SK-N-SH (cell line): ENCODE measurements at regions not wholly inside any gene's neighbourhood (a gene's known extent, or its start where the extent isn't known, plus 50 kb on each side); places are given as distances from the start of the nearest gene placed in this dataset.

Experiments
- CTCF ChIA-PET: fragments of 300-600, 350-600 bp; formaldehyde crosslinking; extraction: SDS; loops from one replicate; lab custom pipeline; 2021; lab: Yijun Ruan, JAX
- POLR2A ChIA-PET: fragments of 350-600 bp; sonication (Branson Sonifier 250); formaldehyde crosslinking; extraction: SDS; loops from one replicate; lab custom pipeline; 2020; ENCODE audit warnings: antibody characterized with exemption, inconsistent platforms; lab: Yijun Ruan, JAX
- DNase-seq: peaks from one replicate; pipeline ENCODE4 v3.0.0; 2012
- H2AFZ ChIP-seq: fragments of 200-600 bp; sonication (generic); 2 replicates; pipeline ENCODE4 v1.8.1; 2016; ENCODE audit warnings: antibody characterized with exemption, mild to moderate bottlenecking, low read depth
- H3F3A ChIP-seq: fragments of 200-600 bp; sonication (generic); replicated peaks from 2 replicates; pipeline ENCODE3; 2016; ENCODE audit warnings: antibody characterized with exemption, mild to moderate bottlenecking; ENCODE audit not compliant: insufficient read depth
- H3K27ac ChIP-seq, 2 experiments: fragments of 200-500 bp in 1 of 2; fragments of 200-600 bp in 1 of 2; sonication (Bioruptor generic) in 1 of 2; sonication (generic), shearing (Covaris generic) in 1 of 2; 2 replicates each; pipeline versions ENCODE4 v1.5.1 to v1.6.1; 2014 to 2016; ENCODE audit warnings: low read depth in 2 of 2, inconsistent platforms in 1 of 2, low read length in 1 of 2, mild to moderate bottlenecking in 1 of 2, mixed read lengths in 1 of 2
- H3K27me3 ChIP-seq: fragments of 200-600 bp; sonication (generic), shearing (Covaris generic); 2 replicates; pipeline ENCODE4 v1.6.1; 2016; ENCODE audit warnings: mixed run types; ENCODE audit not compliant: insufficient read depth
- H3K36me3 ChIP-seq, 2 experiments: fragments of 200-500 bp in 1 of 2; fragments of 200-600 bp in 1 of 2; sonication (Bioruptor generic) in 1 of 2; sonication (generic) in 1 of 2; replicated peaks in 1 of 2; 2 replicates each; pipeline versions ENCODE3 to v1.5.1; 2014 to 2016; ENCODE audit warnings: low read length in 1 of 2, mild to moderate bottlenecking in 1 of 2; ENCODE audit not compliant: insufficient read depth in 2 of 2, control insufficient read depth in 1 of 2
- H3K4me1 ChIP-seq, 2 experiments: fragments of 200-500 bp in 1 of 2; fragments of 200-600 bp in 1 of 2; sonication (Bioruptor generic) in 1 of 2; sonication (generic), shearing (Covaris generic) in 1 of 2; 2 replicates each; pipeline versions ENCODE4 v1.5.1 to v1.6.1; 2014 to 2016; ENCODE audit warnings: low read depth in 1 of 2, low read length in 1 of 2, mixed run types in 1 of 2; ENCODE audit not compliant: insufficient read depth in 2 of 2, control insufficient read depth in 1 of 2
- H3K4me2 ChIP-seq: fragments of 200-600 bp; sonication (generic), shearing (Covaris generic); 2 replicates; pipeline ENCODE4 v1.6.1; 2017; ENCODE audit warnings: mixed run types
- H3K4me3 ChIP-seq, 2 experiments: fragments of 200-500 bp in 1 of 2; fragments of 200-600 bp in 1 of 2; sonication (Bioruptor generic) in 1 of 2; sonication (generic), shearing (Covaris generic) in 1 of 2; 2 replicates each; pipeline versions ENCODE4 v1.5.1 to v1.8.1; 2014 to 2016; ENCODE audit warnings: low read depth in 2 of 2, inconsistent platforms in 1 of 2, low read length in 1 of 2, mild to moderate bottlenecking in 1 of 2, mixed read lengths in 1 of 2, moderate library complexity in 1 of 2
- H3K79me2 ChIP-seq: fragments of 200-600 bp; sonication (generic); 2 replicates; pipeline ENCODE4 v1.8.1; 2017; ENCODE audit warnings: mild to moderate bottlenecking; ENCODE audit not compliant: insufficient read depth
- H3K9ac ChIP-seq: fragments of 200-600 bp; sonication (generic); 2 replicates; pipeline ENCODE4 v1.6.1; 2017; ENCODE audit warnings: mixed run types
- H3K9me2 ChIP-seq: fragments of 200-600 bp; sonication (generic); 2 replicates; pipeline ENCODE4 v1.6.1; 2017; ENCODE audit warnings: mixed run types
- H3K9me3 ChIP-seq: fragments of 200-600 bp; sonication (generic); 2 replicates; pipeline ENCODE4 v1.6.1; 2017; ENCODE audit warnings: mixed run types, mild to moderate bottlenecking, moderate library complexity
- H4K20me1 ChIP-seq: fragments of 200-600 bp; sonication (generic); 2 replicates; pipeline ENCODE4 v1.6.1; 2017; ENCODE audit warnings: mild to moderate bottlenecking, mixed run types; ENCODE audit not compliant: insufficient read depth
- EP300 ChIP-seq, 2 experiments: IDR thresholded peaks; 2 replicates each; pipeline versions ENCODE4 v1.4.0 to v1.6.1; 2012; ENCODE audit warnings: borderline replicate concordance in 1 of 2, low read depth in 1 of 2, low read length in 1 of 2
- FOSL2 ChIP-seq: IDR thresholded peaks from 2 replicates; pipeline ENCODE4 v1.4.0; 2012; ENCODE audit warnings: low read depth, mild to moderate bottlenecking, moderate library complexity, borderline replicate concordance
- MAX ChIP-seq: IDR thresholded peaks from 2 replicates; pipeline ENCODE4 v1.4.0; 2012; ENCODE audit warnings: low read depth
- MXI1 ChIP-seq: IDR thresholded peaks from 2 replicates; pipeline ENCODE4 v1.6.1; 2012; ENCODE audit warnings: mild to moderate bottlenecking, low read depth, low read length, improper control_type of control experiment
- NFIC ChIP-seq: IDR thresholded peaks from 2 replicates; pipeline ENCODE4 v1.4.0; 2012; ENCODE audit warnings: borderline replicate concordance
- POLR2AphosphoS5 ChIP-seq: IDR thresholded peaks from 2 replicates; pipeline ENCODE4 v1.6.1; 2012; ENCODE audit warnings: low read depth, low read length
- RAD21 ChIP-seq: IDR thresholded peaks from 2 replicates; pipeline ENCODE4 v1.6.1; 2012; ENCODE audit warnings: mild to moderate bottlenecking, low read length
- RCOR1 ChIP-seq: fragments of 150-350 bp; IDR thresholded peaks from 2 replicates; pipeline ENCODE4 v1.6.1; 2017; ENCODE audit warnings: antibody characterized with exemption, low read length
- SMC3 ChIP-seq: IDR thresholded peaks from 2 replicates; pipeline ENCODE4 v1.6.1; 2012; ENCODE audit warnings: low read depth, low read length, improper control_type of control experiment
- TCF12 ChIP-seq: IDR thresholded peaks from 2 replicates; pipeline ENCODE4 v1.4.0; 2012
- ZBTB33 ChIP-seq: IDR thresholded peaks from 2 replicates; pipeline ENCODE4 v1.4.0; 2012; ENCODE audit warnings: low read depth, borderline replicate concordance
- WGBS: methylation state at CpG from one replicate; pipeline ENCODE4 v1.1.6; 2017; ENCODE audit warnings: low lambda C conversion rate; 5-methylcytosine and 5-hydroxymethylcytosine counted together
- TF ChIP-seq, protein P1 (sequence below): fragments of 200-600 bp; sonication (generic); IDR thresholded peaks from 2 replicates; pipeline ENCODE4 v1.6.1; 2017; ENCODE audit warnings: antibody characterized with exemption, mild to moderate bottlenecking, moderate library complexity
- TF ChIP-seq, protein P2 (sequence below): IDR thresholded peaks from 2 replicates; pipeline ENCODE4 v1.4.0; 2012; ENCODE audit warnings: low read depth, borderline replicate concordance
- TF ChIP-seq, protein P3 (sequence below): IDR thresholded peaks from 2 replicates; pipeline ENCODE4; 2012
- TF ChIP-seq, protein P4 (sequence below): fragments of 150-350 bp; IDR thresholded peaks from 2 replicates; pipeline ENCODE4 v1.6.1; 2016; ENCODE audit warnings: mild to moderate bottlenecking, low read depth, low read length

- Histone ChIP-seq H3K36me3 (no peaks in the 10 kb centered on the region), H4K20me1 (no peaks in the 10 kb centered on the region), H2AFZ (no peak overlapping the region), H3K79me2 (no peaks in the 10 kb centered on the region), H3K4me2 (no peak overlapping the region), H3F3A (no peaks in the 10 kb centered on the region), H3K4me3 (no peak overlapping the region), H3K27ac (no peak overlapping the region), H3K4me1 (peaks cover 8 to 9% of the 10 kb centered on the region in 2 experiments; a peak in 2 of 4 replicates), H3K9ac (no peak overlapping the region), H3K9me2 (no peaks in the 10 kb centered on the region), H3K27me3 (no peaks in the 10 kb centered on the region), H3K9me3 (no peaks in the 10 kb centered on the region)
- ChIA-PET POLR2A (no interaction called here), CTCF (interaction anchor here (0.9 to 1.9 kb wide), 8 partner anchors 8 to 591 kb away, joined by 3 to 10 read pairs (median 3); no protein-coding TSS in a partner anchor)
- no peak for TF ChIP-seq POLR2AphosphoS5
- no peak for TF ChIP-seq ZBTB33
- no peak for DNase-seq
- 78% methylated on average over 3 of the region's 3 CpGs for WGBS
These were observed 301.2 kb upstream of the TRIB2 start for GRCh38 chr2:12415536-12415935.

DNA sequence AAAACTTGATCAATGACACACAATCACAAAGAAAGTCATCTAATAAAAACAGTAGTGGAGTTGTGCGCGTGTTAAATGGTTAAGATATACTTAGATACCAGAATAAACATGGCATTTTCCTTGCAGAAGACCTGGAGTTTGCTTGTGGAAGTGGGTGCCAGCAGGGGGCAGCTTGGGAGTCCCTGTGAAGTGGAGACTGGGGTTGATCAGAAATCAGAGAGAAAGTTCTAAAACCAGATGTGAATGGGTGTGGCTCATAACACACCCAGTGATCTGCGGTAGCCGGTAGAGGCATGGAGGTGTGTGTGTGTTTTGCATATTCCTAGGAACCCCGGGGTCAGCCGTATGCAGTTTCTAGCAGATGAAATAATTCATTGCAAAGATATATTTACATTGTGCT, 300.1 kb upstream of the TRIB2 start:
- POLR2A ChIA-PET = no interaction called here
- Histone ChIP-seq H3K9ac (no peak overlapping the region), H3K4me2 (no peak overlapping the region), H4K20me1 (no peaks in the 10 kb centered on the region), H2AFZ (no peak overlapping the region), H3K9me2 (no peaks in the 10 kb centered on the region), H3F3A (no peaks in the 10 kb centered on the region), H3K4me1 (peaks cover 8 to 9% of the 10 kb centered on the region in 2 experiments; a peak in 2 of 4 replicates), H3K79me2 (no peaks in the 10 kb centered on the region), H3K4me3 (no peak overlapping the region), H3K27ac (no peak overlapping the region), H3K27me3 (no peaks in the 10 kb centered on the region), H3K36me3 (no peaks in the 10 kb centered on the region), H3K9me3 (no peaks in the 10 kb centered on the region)
- 95% methylated on average over 6 of the region's 6 CpGs for WGBS
- CTCF ChIA-PET = interaction anchor here (0.9 to 1.1 kb wide), 3 partner anchors 20 to 305 kb away, joined by 3 read pairs; no protein-coding TSS in a partner anchor
- DNase-seq = no peak
- TF ChIP-seq NFIC = no peak
- TF ChIP-seq RAD21 = peak; percentile 61
- TF ChIP-seq, protein P1, sequence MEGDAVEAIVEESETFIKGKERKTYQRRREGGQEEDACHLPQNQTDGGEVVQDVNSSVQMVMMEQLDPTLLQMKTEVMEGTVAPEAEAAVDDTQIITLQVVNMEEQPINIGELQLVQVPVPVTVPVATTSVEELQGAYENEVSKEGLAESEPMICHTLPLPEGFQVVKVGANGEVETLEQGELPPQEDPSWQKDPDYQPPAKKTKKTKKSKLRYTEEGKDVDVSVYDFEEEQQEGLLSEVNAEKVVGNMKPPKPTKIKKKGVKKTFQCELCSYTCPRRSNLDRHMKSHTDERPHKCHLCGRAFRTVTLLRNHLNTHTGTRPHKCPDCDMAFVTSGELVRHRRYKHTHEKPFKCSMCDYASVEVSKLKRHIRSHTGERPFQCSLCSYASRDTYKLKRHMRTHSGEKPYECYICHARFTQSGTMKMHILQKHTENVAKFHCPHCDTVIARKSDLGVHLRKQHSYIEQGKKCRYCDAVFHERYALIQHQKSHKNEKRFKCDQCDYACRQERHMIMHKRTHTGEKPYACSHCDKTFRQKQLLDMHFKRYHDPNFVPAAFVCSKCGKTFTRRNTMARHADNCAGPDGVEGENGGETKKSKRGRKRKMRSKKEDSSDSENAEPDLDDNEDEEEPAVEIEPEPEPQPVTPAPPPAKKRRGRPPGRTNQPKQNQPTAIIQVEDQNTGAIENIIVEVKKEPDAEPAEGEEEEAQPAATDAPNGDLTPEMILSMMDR = peak; percentile 55
- TF ChIP-seq SMC3 = peak; percentile 53

- no peaks in the 10 kb centered on the region for H3F3A ChIP-seq
- no peak overlapping the region for H3K27ac ChIP-seq
- H3K9me3 ChIP-seq = no peaks in the 10 kb centered on the region
- H3K27me3 ChIP-seq = no peaks in the 10 kb centered on the region
- no peak overlapping the region for H3K4me3 ChIP-seq
- no peak overlapping the region for H2AFZ ChIP-seq
- DNase-seq = no peak
- H4K20me1 ChIP-seq = no peaks in the 10 kb centered on the region
- H3K9me2 ChIP-seq = no peaks in the 10 kb centered on the region
- H3K4me2 ChIP-seq = no peak overlapping the region
- peaks cover 4 to 7% of the 10 kb centered on the region in 2 experiments; a peak in 2 of 4 replicates for H3K4me1 ChIP-seq
- CTCF ChIA-PET = no interaction called here
- POLR2A ChIA-PET = no interaction called here
- no peaks in the 10 kb centered on the region for H3K36me3 ChIP-seq
- H3K9ac ChIP-seq = no peak overlapping the region
- H3K79me2 ChIP-seq = no peaks in the 10 kb centered on the region
- 68% methylated on average over 6 of the region's 6 CpGs for WGBS
- TF ChIP-seq POLR2AphosphoS5 (no peak), TCF12 (no peak), EP300 (IDR thresholded peaks at IDR 0.05; ENCODE audit: borderline replicate concordance in 1 of 2, low read depth in 1 of 2, low read length in 1 of 2) (no peak), FOSL2 (no peak), RCOR1 (no peak), MAX (no peak), MXI1 (no peak)
- TF ChIP-seq, protein P2, sequence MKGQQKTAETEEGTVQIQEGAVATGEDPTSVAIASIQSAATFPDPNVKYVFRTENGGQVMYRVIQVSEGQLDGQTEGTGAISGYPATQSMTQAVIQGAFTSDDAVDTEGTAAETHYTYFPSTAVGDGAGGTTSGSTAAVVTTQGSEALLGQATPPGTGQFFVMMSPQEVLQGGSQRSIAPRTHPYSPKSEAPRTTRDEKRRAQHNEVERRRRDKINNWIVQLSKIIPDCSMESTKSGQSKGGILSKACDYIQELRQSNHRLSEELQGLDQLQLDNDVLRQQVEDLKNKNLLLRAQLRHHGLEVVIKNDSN = no peak
- TF ChIP-seq, protein P3, sequence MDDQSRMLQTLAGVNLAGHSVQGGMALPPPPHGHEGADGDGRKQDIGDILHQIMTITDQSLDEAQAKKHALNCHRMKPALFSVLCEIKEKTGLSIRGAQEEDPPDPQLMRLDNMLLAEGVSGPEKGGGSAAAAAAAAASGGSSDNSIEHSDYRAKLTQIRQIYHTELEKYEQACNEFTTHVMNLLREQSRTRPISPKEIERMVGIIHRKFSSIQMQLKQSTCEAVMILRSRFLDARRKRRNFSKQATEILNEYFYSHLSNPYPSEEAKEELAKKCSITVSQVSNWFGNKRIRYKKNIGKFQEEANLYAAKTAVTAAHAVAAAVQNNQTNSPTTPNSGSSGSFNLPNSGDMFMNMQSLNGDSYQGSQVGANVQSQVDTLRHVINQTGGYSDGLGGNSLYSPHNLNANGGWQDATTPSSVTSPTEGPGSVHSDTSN = no peak
- TF ChIP-seq, protein P4, sequence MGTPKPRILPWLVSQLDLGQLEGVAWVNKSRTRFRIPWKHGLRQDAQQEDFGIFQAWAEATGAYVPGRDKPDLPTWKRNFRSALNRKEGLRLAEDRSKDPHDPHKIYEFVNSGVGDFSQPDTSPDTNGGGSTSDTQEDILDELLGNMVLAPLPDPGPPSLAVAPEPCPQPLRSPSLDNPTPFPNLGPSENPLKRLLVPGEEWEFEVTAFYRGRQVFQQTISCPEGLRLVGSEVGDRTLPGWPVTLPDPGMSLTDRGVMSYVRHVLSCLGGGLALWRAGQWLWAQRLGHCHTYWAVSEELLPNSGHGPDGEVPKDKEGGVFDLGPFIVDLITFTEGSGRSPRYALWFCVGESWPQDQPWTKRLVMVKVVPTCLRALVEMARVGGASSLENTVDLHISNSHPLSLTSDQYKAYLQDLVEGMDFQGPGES = no peak
These were observed 298.9 kb upstream of the TRIB2 start for GRCh38 chr2:12417786-12418185.
